HepG2 (cell line): ENCODE measurements at regions not wholly inside any gene's neighbourhood (a gene's known extent, or its start where the extent isn't known, plus 50 kb on each side); places are given as distances from the start of the nearest gene placed in this dataset.

Experiments
- CTCF ChIP-seq: sonication (generic); formaldehyde crosslinking; IDR thresholded peaks from 2 replicates; pipeline ENCODE4 v1.5.0; 2020; ENCODE audit warnings: mild to moderate bottlenecking, missing genetic modification reagents, moderate library complexity
- FOXM1 ChIP-seq: sonication (generic); formaldehyde crosslinking; IDR thresholded peaks from 2 replicates; pipeline ENCODE4 v1.5.0; 2020; ENCODE audit warnings: missing genetic modification reagents
- GABPA ChIP-seq, 2 experiments: IDR thresholded peaks; 2 replicates each; pipeline ENCODE4 v1.6.1; 2011 to 2016; ENCODE audit warnings: low read depth in 2 of 2, low read length in 1 of 2, missing biosample characterization in 1 of 2, missing genetic modification characterization in 1 of 2
- MEIS1 ChIP-seq: sonication (generic); formaldehyde crosslinking; IDR thresholded peaks from 2 replicates; pipeline ENCODE4 v1.9.0; 2021; ENCODE audit warnings: mild to moderate bottlenecking, missing genetic modification reagents, moderate library complexity, borderline replicate concordance
- MLLT10 ChIP-seq: sonication (generic); formaldehyde crosslinking; IDR thresholded peaks from 2 replicates; pipeline ENCODE4 v1.4.0; 2020; ENCODE audit warnings: missing genetic modification reagents
- PAX8 ChIP-seq: sonication (generic); formaldehyde crosslinking; IDR thresholded peaks from 2 replicates; pipeline ENCODE4 v1.8.0; 2022; ENCODE audit warnings: mild to moderate bottlenecking, missing genetic modification reagents, borderline replicate concordance
- SNRNP70 ChIP-seq: fragments of 200-400 bp; formaldehyde crosslinking; IDR thresholded peaks from 2 replicates; pipeline ENCODE4 v1.6.1; 2017; ENCODE audit warnings: mild to moderate bottlenecking, low read depth, low read length, moderate library complexity
- ZNF687 ChIP-seq: sonication (generic); formaldehyde crosslinking; IDR thresholded peaks from 2 replicates; pipeline ENCODE4 v1.5.1; 2020; ENCODE audit warnings: mild to moderate bottlenecking, missing genetic modification reagents, moderate library complexity
- TF ChIP-seq, protein P1 (sequence below): sonication (generic); formaldehyde crosslinking; IDR thresholded peaks from 2 replicates; pipeline ENCODE4 v1.4.0; 2020; ENCODE audit warnings: mild to moderate bottlenecking, missing genetic modification reagents

DNA sequence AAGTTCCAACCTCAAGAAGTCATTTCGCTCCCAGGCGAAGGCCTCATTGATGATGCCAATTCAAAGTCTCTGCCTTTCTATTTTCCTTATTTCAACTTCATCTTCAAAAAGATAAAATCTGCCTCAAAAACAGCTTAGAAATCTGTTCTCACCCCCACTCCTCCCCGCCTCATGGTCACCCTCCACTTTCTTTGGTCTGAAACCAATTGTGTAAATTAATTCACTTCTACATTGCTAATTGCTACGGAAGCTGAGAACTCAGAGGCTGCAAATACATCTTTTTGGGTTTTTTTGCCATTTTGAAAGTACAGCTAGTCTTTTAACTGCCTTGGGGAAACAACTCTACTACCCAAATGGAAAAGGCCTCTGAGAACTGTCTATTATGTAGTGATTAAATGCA, 350.0 kb upstream of the SLC24A2 start:
- no peak for TF ChIP-seq SNRNP70
- no peak for TF ChIP-seq FOXM1 (CRISPR knock-in tag)
- no peak for TF ChIP-seq PAX8 (CRISPR knock-in tag)
- TF ChIP-seq GABPA (IDR thresholded peaks at IDR 0.05; ENCODE audit: low read depth, low read length): no peak
- no peak for TF ChIP-seq GABPA (CRISPR knock-in tag; IDR thresholded peaks at IDR 0.05; ENCODE audit: low read depth)
- TF ChIP-seq MLLT10 (CRISPR knock-in tag): no peak
- TF ChIP-seq ZNF687 (CRISPR knock-in tag): no peak
- TF ChIP-seq, protein P1, sequence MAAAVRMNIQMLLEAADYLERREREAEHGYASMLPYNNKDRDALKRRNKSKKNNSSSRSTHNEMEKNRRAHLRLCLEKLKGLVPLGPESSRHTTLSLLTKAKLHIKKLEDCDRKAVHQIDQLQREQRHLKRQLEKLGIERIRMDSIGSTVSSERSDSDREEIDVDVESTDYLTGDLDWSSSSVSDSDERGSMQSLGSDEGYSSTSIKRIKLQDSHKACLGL (CRISPR knock-in tag): no peak
- no peak for TF ChIP-seq MEIS1 (CRISPR knock-in tag)
- TF ChIP-seq CTCF: no peak
